Spleen (tissue), 11 donors: ENCODE measurements at regions not wholly inside any gene's neighbourhood (a gene's known extent, or its start where the extent isn't known, plus 50 kb on each side); places are given as distances from the start of the nearest gene placed in this dataset.

ENCODE experiments used
- DNase-seq: peaks from one replicate; pipeline ENCODE4 v3.0.0-alpha.2; 2020
- H3K27ac ChIP-seq, 8 donors: fragments of 200-600 bp; sonication (generic) in 7 of 8; 1 replicate in 4 of 8; 2 replicates in 4 of 8; pipeline versions ENCODE4 v1.5.0 to v1.8.0; 2016 to 2021; ENCODE audit warnings: inconsistent platforms in 4 of 8, mild to moderate bottlenecking in 4 of 8, moderate library complexity in 1 of 8
- H3K27me3 ChIP-seq, 7 donors: fragments of 200-600 bp; sonication (generic) in 6 of 7; replicated peaks in 1 of 7; 1 replicate in 4 of 7; 2 replicates in 3 of 7; pipeline versions ENCODE4 v1.5.0 to v1.8.0; 2016 to 2021; ENCODE audit warnings: inconsistent platforms in 3 of 7, mild to moderate bottlenecking in 1 of 7
- H3K36me3 ChIP-seq, 6 donors: fragments of 200-600 bp; sonication (generic) in 5 of 6; 1 replicate in 4 of 6; 2 replicates in 2 of 6; pipeline versions ENCODE4 v1.5.0 to v1.8.0; 2016 to 2021; ENCODE audit warnings: inconsistent platforms in 2 of 6
- H3K4me1 ChIP-seq, 6 donors: fragments of 200-600 bp; sonication (generic) in 5 of 6; 1 replicate in 3 of 6; 2 replicates in 3 of 6; pipeline versions ENCODE4 v1.5.0 to v1.8.0; 2016 to 2021; ENCODE audit warnings: inconsistent platforms in 3 of 6
- H3K4me3 ChIP-seq, 8 donors: fragments of 200-600 bp; sonication (generic) in 7 of 8; 1 replicate in 4 of 8; 2 replicates in 4 of 8; pipeline versions ENCODE4 v1.5.0 to v1.8.0; 2016 to 2021; ENCODE audit warnings: inconsistent platforms in 4 of 8, mild to moderate bottlenecking in 4 of 8, moderate library complexity in 2 of 8
- H3K9me3 ChIP-seq, 8 donors: fragments of 200-600 bp; sonication (generic) in 7 of 8; 1 replicate in 4 of 8; 2 replicates in 4 of 8; pipeline versions ENCODE4 v1.5.0 to v1.8.0; 2016 to 2021; ENCODE audit warnings: inconsistent platforms in 4 of 8
- POLR2A ChIP-seq, 3 donors: fragments of 450-650 bp; IDR thresholded peaks; one replicate each; pipeline ENCODE4 v1.5.1; 2017; ENCODE audit warnings: antibody characterized with exemption in 3 of 3, mild to moderate bottlenecking in 1 of 3
- POLR2AphosphoS5 ChIP-seq, 3 donors: sonication (generic); formaldehyde crosslinking; IDR thresholded peaks; one replicate each; pipeline ENCODE4 v1.5.1; 2017; ENCODE audit warnings: antibody characterized with exemption in 3 of 3
- WGBS, 5 donors: extraction: QIAGEN DNeasy Blood & Tissue Kit in 3 of 5; methylation state at CpG; one replicate each; pipeline versions ENCODE4 v1.1.5 to v1.1.7; 2013 to 2018; 5-methylcytosine and 5-hydroxymethylcytosine counted together
- intact Hi-C: fragments of 100-400 bp; cut with DNase I; formaldehyde crosslinking; loops from one replicate; pipeline ENCODE4 v1.15.0; 2023; ENCODE audit warnings: low total_unique reads
- TF ChIP-seq, protein P1 (sequence below), 11 experiments: fragments of 200-600 bp in 7 of 11; fragments of 450-650 bp in 4 of 11; sonication (generic) in 4 of 11; IDR thresholded peaks in 8 of 11; conservative IDR thresholded peaks in 3 of 11; 1 replicate in 7 of 11; 2 replicates in 4 of 11; pipeline versions ENCODE4 v1.4.0 to v1.8.0; 2016 to 2021; ENCODE audit warnings: antibody characterized with exemption in 11 of 11, inconsistent platforms in 4 of 11, mild to moderate bottlenecking in 1 of 11
- donor health status: healthy with polysubstance abuse.
- donor health status: DM: no; HTN: no; CAD: no; lungs with moderate emphysema.
- donor health status: DM: no; HTN: no; CAD: no.
- donor health status: Bipolar disorder and iron deficiency.
- donor health status: healthy.
- donor health status: DM: no; HTN: no; CAD: no.
- donor health status: DM: yes; HTN: yes; CAD: no.

DNA sequence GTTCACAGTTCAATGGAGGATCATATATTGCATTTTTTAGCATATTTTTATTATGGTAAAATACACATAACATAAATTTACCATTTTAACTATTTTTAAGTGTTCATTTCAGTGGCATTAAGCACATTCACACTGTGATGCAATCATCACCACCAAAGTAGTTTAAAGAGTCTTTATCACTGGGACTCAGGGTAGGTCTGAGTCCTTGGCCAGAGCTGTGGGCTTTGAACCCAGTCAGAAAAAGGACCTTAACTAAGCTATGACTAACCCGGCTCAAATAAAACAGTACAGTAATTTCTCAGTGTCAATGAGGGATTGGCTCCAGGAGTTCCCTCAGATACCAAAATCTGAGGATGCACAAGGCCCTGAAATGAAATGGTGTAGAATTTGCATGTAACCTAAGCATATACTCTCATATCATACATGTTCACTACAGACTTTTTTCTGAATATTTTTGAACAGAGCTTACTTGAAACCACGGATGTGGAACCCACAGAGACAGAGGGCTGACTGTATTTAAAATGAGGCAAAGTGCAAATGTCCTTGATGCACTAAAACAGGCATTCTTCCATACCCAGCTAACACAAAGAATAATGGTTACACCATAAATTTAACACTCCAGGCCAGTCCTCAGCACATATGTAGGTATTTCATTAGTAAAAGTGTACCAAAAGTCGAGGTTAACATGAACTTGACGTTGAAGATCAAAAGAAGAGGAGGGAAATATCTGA lies 246.2 kb downstream of the LNPK start:
- WGBS, 5 donors = 56 to 75% (median 64%) methylated on average over 4 of the region's 4 CpGs
- Histone ChIP-seq H3K4me3 (no peak overlapping the region), H3K27ac (no peak overlapping the region), H3K27me3 (no peaks in the 10 kb centered on the region), H3K36me3 (no peaks in the 10 kb centered on the region), H3K4me1 (no peaks in the 10 kb centered on the region), H3K9me3 (peaks cover 0 to 13% (median 0%) of the 10 kb centered on the region in 8 donors)
- TF ChIP-seq POLR2A (IDR thresholded peaks at IDR 0.05) (no peak), POLR2AphosphoS5 (IDR thresholded peaks at IDR 0.05) (no peak)
- TF ChIP-seq, protein P1, sequence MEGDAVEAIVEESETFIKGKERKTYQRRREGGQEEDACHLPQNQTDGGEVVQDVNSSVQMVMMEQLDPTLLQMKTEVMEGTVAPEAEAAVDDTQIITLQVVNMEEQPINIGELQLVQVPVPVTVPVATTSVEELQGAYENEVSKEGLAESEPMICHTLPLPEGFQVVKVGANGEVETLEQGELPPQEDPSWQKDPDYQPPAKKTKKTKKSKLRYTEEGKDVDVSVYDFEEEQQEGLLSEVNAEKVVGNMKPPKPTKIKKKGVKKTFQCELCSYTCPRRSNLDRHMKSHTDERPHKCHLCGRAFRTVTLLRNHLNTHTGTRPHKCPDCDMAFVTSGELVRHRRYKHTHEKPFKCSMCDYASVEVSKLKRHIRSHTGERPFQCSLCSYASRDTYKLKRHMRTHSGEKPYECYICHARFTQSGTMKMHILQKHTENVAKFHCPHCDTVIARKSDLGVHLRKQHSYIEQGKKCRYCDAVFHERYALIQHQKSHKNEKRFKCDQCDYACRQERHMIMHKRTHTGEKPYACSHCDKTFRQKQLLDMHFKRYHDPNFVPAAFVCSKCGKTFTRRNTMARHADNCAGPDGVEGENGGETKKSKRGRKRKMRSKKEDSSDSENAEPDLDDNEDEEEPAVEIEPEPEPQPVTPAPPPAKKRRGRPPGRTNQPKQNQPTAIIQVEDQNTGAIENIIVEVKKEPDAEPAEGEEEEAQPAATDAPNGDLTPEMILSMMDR (IDR thresholded peaks at IDR 0.05 in 8 of 11, conservative IDR thresholded peaks at IDR 0.05 in 3 of 11) = no peak
- DNase-seq = no peak
- intact Hi-C loops = no loop called here

DNA sequence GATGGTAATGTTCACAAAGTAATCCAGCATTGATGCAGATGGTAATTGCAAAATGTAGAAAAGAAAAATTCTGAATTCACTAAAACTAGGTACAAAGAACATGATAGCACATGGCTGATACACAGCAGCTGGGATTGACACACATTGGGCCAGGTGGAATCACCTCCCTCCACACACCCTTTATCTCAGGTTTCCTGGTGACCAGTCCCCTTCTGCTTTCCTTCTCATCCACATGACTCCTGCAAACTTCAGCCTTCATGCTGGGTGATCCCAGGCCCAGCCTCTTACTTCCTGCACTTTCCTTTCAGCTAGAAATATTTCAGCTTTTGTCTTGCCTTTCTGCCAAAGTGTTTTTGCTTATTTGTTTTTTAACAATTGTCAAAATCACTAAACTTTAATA lies 246.9 kb downstream of the LNPK start:
- H3K27ac ChIP-seq = no peak overlapping the region
- no peak overlapping the region for H3K4me3 ChIP-seq
- intact Hi-C loops = no loop called here

DNA sequence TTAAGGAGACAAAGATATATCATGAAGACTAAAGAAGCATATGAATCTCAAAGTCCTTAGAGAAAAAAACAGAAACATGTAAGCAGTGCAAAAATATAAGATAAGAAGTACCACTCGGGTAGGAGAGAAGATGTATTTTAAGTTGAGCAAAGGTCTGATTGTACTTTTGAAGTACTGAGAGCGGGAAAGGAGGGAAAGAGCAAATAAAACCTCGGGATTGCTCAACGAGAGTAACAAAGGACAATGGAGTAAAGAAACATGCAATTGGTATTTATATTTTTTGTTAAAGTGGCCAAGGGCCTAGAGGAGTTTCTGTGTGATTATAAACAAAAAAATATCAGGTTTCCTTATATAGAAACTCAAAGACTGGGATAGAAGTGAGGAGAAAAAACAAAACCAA lies 251.9 kb downstream of the LNPK start:
- Histone ChIP-seq H3K4me1 (no peaks in the 10 kb centered on the region), H3K4me3 (no peak overlapping the region), H3K27ac (no peak overlapping the region), H3K36me3 (no peaks in the 10 kb centered on the region), H3K27me3 (peaks cover 0 to 1% (median 0%) of the 10 kb centered on the region in 7 donors), H3K9me3 (no peaks in the 10 kb centered on the region)
- intact Hi-C loops = no loop called here
- 77 to 89% (median 82%) methylated on average over 4 of the region's 4 CpGs for WGBS, 5 donors
- TF ChIP-seq POLR2A (IDR thresholded peaks at IDR 0.05) (no peak), POLR2AphosphoS5 (IDR thresholded peaks at IDR 0.05) (no peak)
- TF ChIP-seq, protein P1 (IDR thresholded peaks at IDR 0.05 in 8 of 11, conservative IDR thresholded peaks at IDR 0.05 in 3 of 11) = no peak
- no peak for DNase-seq

More for the DNA sequence above, 246.9 kb downstream of the LNPK start:
- no peak for DNase-seq
- H3K36me3 ChIP-seq = no peaks in the 10 kb centered on the region
- TF ChIP-seq POLR2AphosphoS5 (IDR thresholded peaks at IDR 0.05) = no peak
- no peak for TF ChIP-seq POLR2A (IDR thresholded peaks at IDR 0.05)
- TF ChIP-seq, protein P1 (IDR thresholded peaks at IDR 0.05 in 8 of 11, conservative IDR thresholded peaks at IDR 0.05 in 3 of 11) = no peak
- no peaks in the 10 kb centered on the region for H3K27me3 ChIP-seq
- peaks cover 0 to 13% (median 0%) of the 10 kb centered on the region in 8 donors for H3K9me3 ChIP-seq
- H3K4me1 ChIP-seq = no peaks in the 10 kb centered on the region

DNA sequence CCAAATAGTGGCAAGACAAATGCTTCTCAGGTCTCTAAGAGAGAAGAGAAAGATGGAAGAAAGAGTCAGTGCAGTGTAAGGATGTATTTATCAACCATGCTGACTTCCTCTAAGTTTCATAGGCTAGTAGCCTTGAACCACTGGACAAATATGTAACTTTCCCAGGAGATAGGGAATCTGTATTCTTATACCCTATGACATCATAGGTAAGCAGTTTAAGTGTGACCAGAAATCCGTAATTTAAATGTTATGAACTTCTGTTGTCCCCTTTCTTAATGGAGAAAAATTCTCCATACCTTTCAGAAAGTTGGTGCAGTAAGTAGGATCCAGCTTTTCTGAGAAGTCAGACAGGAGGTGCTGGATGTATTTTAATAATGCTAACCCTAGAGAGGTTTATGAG lies 256.2 kb downstream of the LNPK start:
- H3K4me3 ChIP-seq = no peak overlapping the region
- H3K27ac ChIP-seq = no peak overlapping the region
- H3K4me1 ChIP-seq = no peaks in the 10 kb centered on the region
- WGBS, 5 donors = 0 to 52% (median 0%) methylated on average over 1 of the region's 1 CpG
- DNase-seq = no peak
- intact Hi-C loops = no loop called here
- no peaks in the 10 kb centered on the region for H3K36me3 ChIP-seq
- TF ChIP-seq POLR2A (IDR thresholded peaks at IDR 0.05) (no peak), POLR2AphosphoS5 (IDR thresholded peaks at IDR 0.05) (no peak)
- TF ChIP-seq, protein P1 (IDR thresholded peaks at IDR 0.05 in 8 of 11, conservative IDR thresholded peaks at IDR 0.05 in 3 of 11) = no peak
- H3K9me3 ChIP-seq = no peaks in the 10 kb centered on the region
- peaks cover 0 to 7% (median 0%) of the 10 kb centered on the region in 7 donors for H3K27me3 ChIP-seq
